ENCODE measurements at regions not wholly inside any gene's neighbourhood (a gene's known extent, or its start where the extent isn't known, plus 50 kb on each side); places are given as distances from the start of the nearest gene placed in this dataset.

DNA sequence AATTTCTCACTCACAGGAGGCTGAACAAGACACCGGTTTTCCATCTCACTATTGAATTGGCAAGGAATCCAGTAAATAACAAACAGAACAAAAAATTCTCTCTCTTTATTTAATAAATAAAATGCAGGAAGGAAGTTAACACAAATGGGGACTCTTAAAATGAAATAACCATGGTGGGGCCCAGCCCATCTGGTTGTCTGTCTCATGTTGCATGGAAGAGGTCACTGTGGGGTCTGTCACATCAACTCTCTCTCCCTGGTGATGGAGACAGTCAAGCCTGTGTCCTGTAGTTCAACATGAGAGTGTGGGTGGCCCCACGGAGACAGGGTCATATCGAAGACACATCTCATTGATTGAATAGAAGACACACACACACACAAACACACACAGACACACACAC, 297.7 kb downstream of the IRX2 start:
- DNase-seq (ENCODE audit: low spot score): no peak
- TF ChIP-seq CTCF (IDR thresholded peaks at IDR 0.05; ENCODE audit: extremely low read depth, missing control alignments): no peak

GRCh38 chr5:2451100-2451499, 300.4 kb downstream of the IRX2 start:
- no peak for DNase-seq (ENCODE audit: low spot score)
- TF ChIP-seq CTCF (IDR thresholded peaks at IDR 0.05; ENCODE audit: extremely low read depth, missing control alignments): no peak

GRCh38 chr5:2442496-2443354, 308.8 kb downstream of the IRX2 start:
- TF ChIP-seq CTCF (IDR thresholded peaks at IDR 0.05; ENCODE audit: extremely low read depth, missing control alignments): no peak
- DNase-seq (ENCODE audit: low spot score): no peak

- no peak for TF ChIP-seq CTCF (IDR thresholded peaks at IDR 0.05; ENCODE audit: extremely low read depth, missing control alignments)
- DNase-seq (ENCODE audit: low spot score): no peak
Observed at GRCh38 chr5:2441495-2442180, 309.8 kb downstream of the IRX2 start.

- no peak for TF ChIP-seq CTCF (IDR thresholded peaks at IDR 0.05; ENCODE audit: extremely low read depth, missing control alignments)
- no peak for DNase-seq (ENCODE audit: low spot score)
Observed at GRCh38 chr5:2439608-2440007, 311.9 kb downstream of the IRX2 start.

- DNase-seq (ENCODE audit: low spot score): no peak
- TF ChIP-seq CTCF (IDR thresholded peaks at IDR 0.05; ENCODE audit: extremely low read depth, missing control alignments): no peak
Observed at GRCh38 chr5:2433086-2433485, 318.4 kb downstream of the IRX2 start.

Data from GM20000 (cell line).